Activated CD8-positive, alpha-beta T cell treated with anti-CD3 and anti-CD28 coated beads, Interleukin-2, amount 10 ng/mL, durations not matched to agents 7 days and 5 days (primary cell): ENCODE measurements at regions not wholly inside any gene's neighbourhood (a gene's known extent, or its start where the extent isn't known, plus 50 kb on each side); places are given as distances from the start of the nearest gene placed in this dataset.

Experiments used
- ATAC-seq: fragments of 150-1000 bp; cut with Tn5 transposase; one replicate; pipeline ENCODE4 v1.10.0; 2021; ENCODE audit warnings: moderate library complexity
- CTCF ChIA-PET: fragments of 350-600 bp; sonication (Branson Sonifier 250); formaldehyde crosslinking; loops from one replicate; lab custom pipeline; 2021; ENCODE audit warnings: antibody characterized with exemption; lab: Charles Lee
- POLR2A ChIA-PET: fragments of 350-600 bp; sonication (Branson Sonifier 250); formaldehyde crosslinking; loops from one replicate; lab custom pipeline; 2021; ENCODE audit warnings: antibody characterized with exemption; lab: Charles Lee
- DNase-seq: peaks from one replicate; pipeline ENCODE4 v3.0.0-alpha.2; 2020
- H3K27ac Mint-ChIP-seq: one replicate; pipeline ENCODE4 v1.8.0; 2021; ENCODE audit warnings: mild to moderate bottlenecking, mixed read lengths
- H3K27me3 Mint-ChIP-seq: one replicate; pipeline ENCODE4 v1.8.0; 2021; ENCODE audit warnings: low read depth, mixed read lengths
- H3K36me3 Mint-ChIP-seq: one replicate; pipeline ENCODE4 v1.8.0; 2021; ENCODE audit warnings: low read depth, mixed read lengths
- H3K4me1 Mint-ChIP-seq: one replicate; pipeline ENCODE4 v1.8.0; 2021; ENCODE audit warnings: low read depth, mixed read lengths
- H3K4me3 Mint-ChIP-seq: one replicate; pipeline ENCODE4 v1.8.0; 2021; ENCODE audit warnings: mild to moderate bottlenecking, mixed read lengths
- H3K9me3 Mint-ChIP-seq: one replicate; pipeline ENCODE4 v1.8.0; 2022; ENCODE audit warnings: mixed read lengths; ENCODE audit not compliant: insufficient read depth

- no peak for DNase-seq
- no peak overlapping the region for H3K4me3 Mint-ChIP-seq
- no peak for ATAC-seq
- no peaks in the 10 kb centered on the region for H3K36me3 Mint-ChIP-seq
- H3K4me1 Mint-ChIP-seq: no peaks in the 10 kb centered on the region
- CTCF ChIA-PET: no interaction called here
- H3K9me3 Mint-ChIP-seq: peaks cover 6% of the 10 kb centered on the region
- H3K27me3 Mint-ChIP-seq: no peaks in the 10 kb centered on the region
- H3K27ac Mint-ChIP-seq: no peak overlapping the region
- POLR2A ChIA-PET: no interaction called here
Measured at GRCh38 chr19:31831421-31832175, 482.4 kb upstream of the TSHZ3 start.

- ChIA-PET POLR2A (no interaction called here), CTCF (no interaction called here)
- no peak overlapping the region for H3K27ac Mint-ChIP-seq
- DNase-seq (no peak), ATAC-seq (no peak)
- no peaks in the 10 kb centered on the region for H3K4me1 Mint-ChIP-seq
- H3K27me3 Mint-ChIP-seq: no peaks in the 10 kb centered on the region
- no peak overlapping the region for H3K4me3 Mint-ChIP-seq
- no peaks in the 10 kb centered on the region for H3K36me3 Mint-ChIP-seq
- peaks cover 6% of the 10 kb centered on the region for H3K9me3 Mint-ChIP-seq
Measured at GRCh38 chr19:31832176-31832548, 482.9 kb upstream of the TSHZ3 start.

GRCh38 chr19:31834070-31834469, 484.8 kb upstream of the TSHZ3 start:
- Mint-ChIP-seq H3K27me3 (no peaks in the 10 kb centered on the region), H3K36me3 (no peaks in the 10 kb centered on the region), H3K4me3 (no peak overlapping the region), H3K27ac (no peak overlapping the region), H3K4me1 (no peaks in the 10 kb centered on the region), H3K9me3 (peaks cover 12% of the 10 kb centered on the region)
- ChIA-PET POLR2A (no interaction called here), CTCF (no interaction called here)
- DNase-seq: no peak
- no peak for ATAC-seq

- ChIA-PET CTCF (no interaction called here), POLR2A (no interaction called here)
- H3K36me3 Mint-ChIP-seq: no peaks in the 10 kb centered on the region
- no peak overlapping the region for H3K27ac Mint-ChIP-seq
- peaks cover 10% of the 10 kb centered on the region for H3K9me3 Mint-ChIP-seq
- ATAC-seq (no peak), DNase-seq (no peak)
- no peak overlapping the region for H3K4me3 Mint-ChIP-seq
- H3K27me3 Mint-ChIP-seq: no peaks in the 10 kb centered on the region
- no peaks in the 10 kb centered on the region for H3K4me1 Mint-ChIP-seq
Measured at GRCh38 chr19:31838163-31838815, 489.1 kb upstream of the TSHZ3 start.

- ATAC-seq (no peak), DNase-seq (no peak)
- Mint-ChIP-seq H3K9me3 (peaks cover 6% of the 10 kb centered on the region), H3K4me3 (no peak overlapping the region), H3K4me1 (no peaks in the 10 kb centered on the region), H3K27me3 (no peaks in the 10 kb centered on the region), H3K36me3 (no peaks in the 10 kb centered on the region), H3K27ac (no peak overlapping the region)
- CTCF ChIA-PET: interaction anchor here (0.7 kb wide), 1 partner anchor 376 kb away, joined by 3 read pairs; no protein-coding TSS in a partner anchor
- POLR2A ChIA-PET: no interaction called here
Measured at GRCh38 chr19:31840371-31840770, 491.1 kb upstream of the TSHZ3 start.

- no peak overlapping the region for H3K27ac Mint-ChIP-seq
- no peaks in the 10 kb centered on the region for H3K4me1 Mint-ChIP-seq
- H3K36me3 Mint-ChIP-seq: no peaks in the 10 kb centered on the region
- DNase-seq (no peak), ATAC-seq (no peak)
- ChIA-PET CTCF (no interaction called here), POLR2A (no interaction called here)
- no peak overlapping the region for H3K4me3 Mint-ChIP-seq
- peaks cover 6% of the 10 kb centered on the region for H3K9me3 Mint-ChIP-seq
- no peaks in the 10 kb centered on the region for H3K27me3 Mint-ChIP-seq
Measured at GRCh38 chr19:31841755-31842154, 492.5 kb upstream of the TSHZ3 start.

GRCh38 chr19:31863122-31863521, 482.3 kb upstream of the ZNF507 start:
- POLR2A ChIA-PET: no interaction called here
- H3K9me3 Mint-ChIP-seq: peaks cover 23% of the 10 kb centered on the region
- no peaks in the 10 kb centered on the region for H3K36me3 Mint-ChIP-seq
- no peak for ATAC-seq
- DNase-seq: no peak
- no peaks in the 10 kb centered on the region for H3K27me3 Mint-ChIP-seq
- no peak overlapping the region for H3K4me3 Mint-ChIP-seq
- H3K27ac Mint-ChIP-seq: no peak overlapping the region
- no peaks in the 10 kb centered on the region for H3K4me1 Mint-ChIP-seq
- CTCF ChIA-PET: no interaction called here

GRCh38 chr19:31874313-31874712, 471.1 kb upstream of the ZNF507 start:
- Mint-ChIP-seq H3K27ac (no peak overlapping the region), H3K36me3 (no peaks in the 10 kb centered on the region), H3K4me3 (no peak overlapping the region), H3K27me3 (no peaks in the 10 kb centered on the region), H3K9me3 (no peaks in the 10 kb centered on the region), H3K4me1 (no peaks in the 10 kb centered on the region)
- DNase-seq: no peak
- ChIA-PET POLR2A (no interaction called here), CTCF (no interaction called here)
- no peak for ATAC-seq

- no peak for ATAC-seq
- Mint-ChIP-seq H3K4me3 (no peak overlapping the region), H3K9me3 (no peaks in the 10 kb centered on the region), H3K4me1 (no peaks in the 10 kb centered on the region), H3K27ac (no peak overlapping the region), H3K36me3 (no peaks in the 10 kb centered on the region), H3K27me3 (no peaks in the 10 kb centered on the region)
- ChIA-PET POLR2A (no interaction called here), CTCF (no interaction called here)
- no peak for DNase-seq
Measured at GRCh38 chr19:31875591-31875990, 469.8 kb upstream of the ZNF507 start.

- ATAC-seq: no peak
- CTCF ChIA-PET: no interaction called here
Measured at GRCh38 chr19:31880283-31880682, 465.1 kb upstream of the ZNF507 start.

GRCh38 chr19:31881988-31882387, 463.4 kb upstream of the ZNF507 start:
- H3K4me3 Mint-ChIP-seq: no peak overlapping the region

More at GRCh38 chr19:31880283-31880682, 465.1 kb upstream of the ZNF507 start:
- Mint-ChIP-seq H3K27me3 (no peaks in the 10 kb centered on the region), H3K9me3 (no peaks in the 10 kb centered on the region), H3K4me1 (no peaks in the 10 kb centered on the region), H3K27ac (no peak overlapping the region), H3K4me3 (no peak overlapping the region), H3K36me3 (no peaks in the 10 kb centered on the region)
- POLR2A ChIA-PET: no interaction called here
- no peak for DNase-seq

GRCh38 chr19:31882709-31883108, 462.7 kb upstream of the ZNF507 start:
- Mint-ChIP-seq H3K27me3 (no peaks in the 10 kb centered on the region), H3K4me1 (no peaks in the 10 kb centered on the region), H3K36me3 (no peaks in the 10 kb centered on the region), H3K4me3 (no peak overlapping the region), H3K27ac (no peak overlapping the region), H3K9me3 (no peaks in the 10 kb centered on the region)
- DNase-seq: no peak
- ChIA-PET POLR2A (no interaction called here), CTCF (no interaction called here)
- no peak for ATAC-seq

More at GRCh38 chr19:31881988-31882387, 463.4 kb upstream of the ZNF507 start:
- DNase-seq (no peak), ATAC-seq (no peak)
- Mint-ChIP-seq H3K36me3 (no peaks in the 10 kb centered on the region), H3K9me3 (no peaks in the 10 kb centered on the region), H3K27ac (no peak overlapping the region), H3K27me3 (no peaks in the 10 kb centered on the region), H3K4me1 (no peaks in the 10 kb centered on the region)
- CTCF ChIA-PET: no interaction called here
- POLR2A ChIA-PET: no interaction called here
